Retinal pigment epithelial cell (primary cell): ENCODE measurements at regions not wholly inside any gene's neighbourhood (a gene's known extent, or its start where the extent isn't known, plus 50 kb on each side); places are given as distances from the start of the nearest gene placed in this dataset.
A peak's percentile ranks its signal among the peaks of the same experiment; 100 is the strongest.

Experiments used
- DNase-seq: peaks from one replicate; pipeline ENCODE4 v3.0.0-alpha.2; 2010; ENCODE audit warnings: low read depth
- H3K4me3 ChIP-seq: 2 replicates; pipeline ENCODE4 v1.5.1; 2011; ENCODE audit warnings: mild to moderate bottlenecking, low read length, control low read depth, moderate library complexity
- CTCF ChIP-seq: conservative IDR thresholded peaks from 2 replicates; pipeline ENCODE4 v1.5.1; 2011; ENCODE audit warnings: low read depth, low read length, control low read depth, inconsistent platforms

DNA sequence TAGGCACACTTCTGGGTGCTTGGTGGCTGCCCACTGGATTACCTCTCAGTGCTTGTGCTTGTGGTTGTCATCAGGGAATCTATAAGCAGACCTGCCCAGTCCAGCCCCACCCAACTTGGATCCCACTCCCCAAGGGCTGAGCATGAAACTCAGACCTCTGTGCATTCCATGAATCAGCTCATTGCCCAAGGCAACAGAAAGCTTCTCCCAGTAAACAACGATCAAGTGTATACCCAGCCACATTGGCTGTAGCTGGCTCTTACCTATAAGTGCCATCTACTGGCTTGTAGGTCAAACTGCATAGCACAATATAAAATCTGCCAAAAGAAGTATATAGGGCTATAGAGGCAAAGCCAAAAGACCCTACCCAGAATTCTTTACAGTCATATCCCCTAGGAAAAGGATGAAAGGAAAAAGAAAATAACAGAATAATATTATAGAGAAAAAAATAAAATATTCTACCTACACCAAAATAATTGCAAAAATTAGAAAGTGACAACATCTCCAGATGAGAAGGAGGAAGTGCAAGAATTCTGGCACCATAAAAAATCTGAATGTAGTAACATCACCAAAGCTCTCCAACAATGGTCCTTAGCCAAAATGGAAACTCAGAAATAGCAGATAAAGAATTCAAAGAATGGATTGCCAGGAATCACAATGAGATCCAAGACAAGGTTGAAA is 321.0 kb upstream of the TRPC7 start:
- DNase-seq = no peak
- no peak overlapping the region for H3K4me3 ChIP-seq
- peak; percentile 63 for TF ChIP-seq CTCF

- DNase-seq = no peak
- no peak overlapping the region for H3K4me3 ChIP-seq
- no peak for TF ChIP-seq CTCF
Observed at GRCh38 chr5:136682986-136683385, 317.6 kb upstream of the TRPC7 start.

GRCh38 chr5:136679233-136679632 is 313.9 kb upstream of the TRPC7 start:
- no peak for DNase-seq
- H3K4me3 ChIP-seq = no peak overlapping the region
- no peak for TF ChIP-seq CTCF

DNA sequence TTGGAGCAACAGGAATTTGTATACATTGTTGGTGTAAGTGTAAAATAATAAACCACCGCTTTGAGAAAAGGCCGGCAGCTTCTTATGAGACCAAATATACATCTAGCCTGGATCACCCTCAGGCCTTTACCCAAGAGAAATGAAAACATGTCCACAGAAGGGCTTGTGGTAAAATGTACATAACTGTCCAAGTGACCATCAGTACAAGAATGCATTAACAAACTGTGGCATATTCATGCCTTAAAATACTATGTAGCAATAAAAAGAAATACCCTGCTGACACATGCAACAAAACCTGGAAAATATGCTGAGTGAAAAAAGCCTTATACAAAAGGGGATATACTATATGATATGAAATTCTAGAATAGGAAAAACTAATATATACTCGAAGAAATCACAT is 311.9 kb upstream of the TRPC7 start:
- TF ChIP-seq CTCF = no peak
- no peak for DNase-seq
- no peak overlapping the region for H3K4me3 ChIP-seq

GRCh38 chr5:136676685-136677084 is 311.3 kb upstream of the TRPC7 start:
- no peak for TF ChIP-seq CTCF
- H3K4me3 ChIP-seq = no peak overlapping the region
- DNase-seq = no peak

DNA sequence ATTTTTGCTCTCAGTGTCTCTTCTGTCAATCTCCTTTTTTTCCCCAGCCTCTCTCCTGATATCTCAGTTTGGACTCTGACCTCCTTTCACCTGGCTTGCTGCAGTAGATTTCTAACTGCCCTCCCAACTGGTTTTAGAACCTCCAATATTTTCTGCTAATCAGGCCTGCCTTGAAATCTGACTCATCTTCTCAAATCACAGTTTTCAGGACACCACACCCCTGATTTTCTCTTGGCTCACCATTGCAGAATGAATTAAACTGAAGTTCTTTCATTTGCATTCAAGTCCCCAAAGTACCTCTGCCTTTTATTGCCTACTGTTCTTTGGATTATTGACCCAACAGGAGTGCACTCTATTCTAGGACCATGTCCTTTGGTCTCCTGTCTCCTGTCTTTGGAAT is 310.4 kb upstream of the TRPC7 start:
- no peak for TF ChIP-seq CTCF
- H3K4me3 ChIP-seq = no peak overlapping the region
- no peak for DNase-seq

- no peak overlapping the region for H3K4me3 ChIP-seq
- DNase-seq = no peak
- no peak for TF ChIP-seq CTCF
Observed at GRCh38 chr5:136674178-136674577, 308.8 kb upstream of the TRPC7 start.
